Kidney (tissue), 13 donors: ENCODE measurements at regions not wholly inside any gene's neighbourhood (a gene's known extent, or its start where the extent isn't known, plus 50 kb on each side); places are given as distances from the start of the nearest gene placed in this dataset.
A peak's percentile ranks its signal among the peaks of the same experiment; 100 is the strongest.

ENCODE experiments used
- DNase-seq, 5 donors: peaks; one replicate each; pipeline ENCODE4 v3.0.0-alpha.2; 2013 to 2020
- FAIRE-seq: peaks from 2 replicates; lab custom pipeline; 2012; peaks lifted over from hg19 to GRCh38; lab: Jason Lieb, UNC
- H3K27ac ChIP-seq, 2 donors: one replicate each; pipeline ENCODE4 v1.7.0; 2013; ENCODE audit warnings: low read depth in 2 of 2, low read length in 2 of 2, inconsistent platforms in 1 of 2
- H3K27me3 ChIP-seq: one replicate; pipeline ENCODE4 v1.7.1; 2013; ENCODE audit warnings: low read length, inconsistent platforms; ENCODE audit not compliant: control insufficient read depth, insufficient read depth
- H3K36me3 ChIP-seq, 3 donors: one replicate each; pipeline versions ENCODE4 v1.7.0 to v1.7.1; 2013; ENCODE audit warnings: low read length in 3 of 3, control low read depth in 1 of 3, inconsistent platforms in 1 of 3; ENCODE audit not compliant: insufficient read depth in 3 of 3, control insufficient read depth in 2 of 3
- H3K4me1 ChIP-seq, 3 donors: one replicate each; pipeline versions ENCODE4 v1.7.0 to v1.7.1; 2013; ENCODE audit warnings: low read length in 3 of 3, inconsistent platforms in 1 of 3, low read depth in 1 of 3; ENCODE audit not compliant: control insufficient read depth in 2 of 3, insufficient read depth in 2 of 3
- H3K4me3 ChIP-seq, 3 donors: one replicate each; pipeline versions ENCODE4 v1.7.0 to v1.8.1; 2013; ENCODE audit warnings: low read length in 3 of 3, control low read depth in 1 of 3, inconsistent platforms in 1 of 3
- H3K9ac ChIP-seq, 3 donors: one replicate each; pipeline versions ENCODE4 v1.7.0 to v1.7.1; 2013; ENCODE audit warnings: low read length in 3 of 3, control low read depth in 1 of 3, inconsistent platforms in 1 of 3
- H3K9me3 ChIP-seq, 3 donors: one replicate each; pipeline versions ENCODE4 v1.7.0 to v1.7.1; 2013; ENCODE audit warnings: low read length in 3 of 3, control low read depth in 1 of 3, inconsistent platforms in 1 of 3; ENCODE audit not compliant: control insufficient read depth in 2 of 3, insufficient read depth in 1 of 3
- intact Hi-C: fragments of 100-400 bp; cut with DNase I; formaldehyde crosslinking; loops from one replicate; pipeline ENCODE4 v1.11.1; 2022
- TF ChIP-seq, protein P1 (sequence below): IDR thresholded peaks from 3 replicates; pipeline ENCODE4 v1.5.1; 2012; ENCODE audit warnings: mild to moderate bottlenecking, moderate library complexity, borderline replicate concordance; ENCODE audit not compliant: insufficient read depth; ENCODE audit errors: extremely low read depth
- donor health status: control.
- donor health status: control.
- donor health status: control.
- donor health status: control.
- donor health status: control.
- donor health status: DM: yes; HTN: yes; CAD: no.
- donor health status: Normal renal cell carcinoma (clear cell type).

- no peaks in the 10 kb centered on the region for H3K36me3 ChIP-seq
- no peak overlapping the region for H3K4me3 ChIP-seq
- intact Hi-C loops, result no loop called here
- no peaks in the 10 kb centered on the region for H3K9me3 ChIP-seq
- TF ChIP-seq, protein P1, sequence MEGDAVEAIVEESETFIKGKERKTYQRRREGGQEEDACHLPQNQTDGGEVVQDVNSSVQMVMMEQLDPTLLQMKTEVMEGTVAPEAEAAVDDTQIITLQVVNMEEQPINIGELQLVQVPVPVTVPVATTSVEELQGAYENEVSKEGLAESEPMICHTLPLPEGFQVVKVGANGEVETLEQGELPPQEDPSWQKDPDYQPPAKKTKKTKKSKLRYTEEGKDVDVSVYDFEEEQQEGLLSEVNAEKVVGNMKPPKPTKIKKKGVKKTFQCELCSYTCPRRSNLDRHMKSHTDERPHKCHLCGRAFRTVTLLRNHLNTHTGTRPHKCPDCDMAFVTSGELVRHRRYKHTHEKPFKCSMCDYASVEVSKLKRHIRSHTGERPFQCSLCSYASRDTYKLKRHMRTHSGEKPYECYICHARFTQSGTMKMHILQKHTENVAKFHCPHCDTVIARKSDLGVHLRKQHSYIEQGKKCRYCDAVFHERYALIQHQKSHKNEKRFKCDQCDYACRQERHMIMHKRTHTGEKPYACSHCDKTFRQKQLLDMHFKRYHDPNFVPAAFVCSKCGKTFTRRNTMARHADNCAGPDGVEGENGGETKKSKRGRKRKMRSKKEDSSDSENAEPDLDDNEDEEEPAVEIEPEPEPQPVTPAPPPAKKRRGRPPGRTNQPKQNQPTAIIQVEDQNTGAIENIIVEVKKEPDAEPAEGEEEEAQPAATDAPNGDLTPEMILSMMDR, result no peak
- H3K27me3 ChIP-seq, result no peaks in the 10 kb centered on the region
- DNase-seq (no peak), FAIRE-seq (no peak)
- no peak overlapping the region for H3K27ac ChIP-seq
- no peak overlapping the region for H3K9ac ChIP-seq
- H3K4me1 ChIP-seq, result no peaks in the 10 kb centered on the region
These were observed 2213.9 kb upstream of the PCDH20 start for GRCh38 chr13:63629591-63629990.

- FAIRE-seq, result no peak
- Histone ChIP-seq H3K27ac (no peak overlapping the region), H3K9ac (no peak overlapping the region), H3K4me1 (no peaks in the 10 kb centered on the region), H3K36me3 (no peaks in the 10 kb centered on the region), H3K9me3 (no peaks in the 10 kb centered on the region), H3K27me3 (no peaks in the 10 kb centered on the region), H3K4me3 (no peak overlapping the region)
- intact Hi-C loops, result no loop called here
- TF ChIP-seq, protein P1, result no peak
- DNase-seq, result peak in 1 of 5 donors; percentile 15
These were observed 2212.7 kb upstream of the PCDH20 start for GRCh38 chr13:63628310-63628709.

DNA sequence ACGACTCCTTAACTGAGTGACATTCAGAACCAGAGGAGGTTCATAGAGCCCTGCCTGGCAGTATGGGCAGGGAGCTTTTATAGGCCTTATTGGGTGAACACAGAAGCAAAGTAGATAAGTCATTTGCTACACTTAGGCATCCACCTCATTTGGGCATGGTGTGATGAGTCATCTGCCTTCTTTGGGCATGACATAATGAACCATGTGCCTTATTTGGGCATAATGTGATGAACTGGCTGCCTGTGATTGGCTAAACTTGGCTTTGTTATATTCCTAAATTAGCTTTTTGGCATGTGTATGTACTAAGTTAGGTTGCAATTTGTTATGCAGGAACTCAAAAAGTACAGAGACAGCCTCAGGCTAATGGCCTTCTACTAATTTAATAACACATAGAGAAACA lies 2210.2 kb upstream of the PCDH20 start:
- Histone ChIP-seq H3K9me3 (no peaks in the 10 kb centered on the region), H3K4me3 (no peak overlapping the region), H3K9ac (no peak overlapping the region), H3K36me3 (no peaks in the 10 kb centered on the region), H3K27me3 (no peaks in the 10 kb centered on the region), H3K4me1 (no peaks in the 10 kb centered on the region), H3K27ac (no peak overlapping the region)
- TF ChIP-seq, protein P1, result no peak
- intact Hi-C loops, result no loop called here
- DNase-seq (no peak), FAIRE-seq (no peak)
